ENCODE measurements at regions not wholly inside any gene's neighbourhood (a gene's known extent, or its start where the extent isn't known, plus 50 kb on each side); places are given as distances from the start of the nearest gene placed in this dataset.

DNA sequence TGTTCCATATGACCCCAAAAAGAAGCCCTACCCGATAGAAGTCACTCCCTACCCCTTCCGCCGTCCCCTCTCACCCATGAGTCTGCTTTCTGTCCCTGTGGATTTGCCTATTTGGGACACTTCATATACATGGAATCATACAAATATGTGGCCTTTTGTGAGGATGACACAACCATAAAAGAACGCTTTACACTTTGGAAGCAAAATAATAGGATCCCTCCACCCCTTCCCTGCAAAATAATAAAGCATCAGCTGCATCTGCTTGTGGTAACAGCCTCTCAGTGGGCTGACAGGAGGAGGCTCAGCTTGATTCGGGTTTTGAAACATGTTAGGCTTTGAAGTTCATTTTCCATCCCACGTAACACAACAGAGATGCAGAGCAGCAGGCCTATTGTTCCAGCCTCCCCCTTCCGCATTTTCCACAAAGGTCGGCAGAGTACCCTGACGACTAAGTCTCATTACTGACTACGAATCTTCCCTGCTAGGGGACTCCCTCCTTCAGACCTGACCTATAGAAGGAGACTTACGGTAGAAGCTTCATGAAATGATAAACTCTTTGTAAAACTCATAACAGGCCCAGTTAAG, 99.1 kb downstream of the ALDH8A1 start:
- no peak for DNase-seq (ENCODE audit: low read depth)
- TF ChIP-seq, protein P1, sequence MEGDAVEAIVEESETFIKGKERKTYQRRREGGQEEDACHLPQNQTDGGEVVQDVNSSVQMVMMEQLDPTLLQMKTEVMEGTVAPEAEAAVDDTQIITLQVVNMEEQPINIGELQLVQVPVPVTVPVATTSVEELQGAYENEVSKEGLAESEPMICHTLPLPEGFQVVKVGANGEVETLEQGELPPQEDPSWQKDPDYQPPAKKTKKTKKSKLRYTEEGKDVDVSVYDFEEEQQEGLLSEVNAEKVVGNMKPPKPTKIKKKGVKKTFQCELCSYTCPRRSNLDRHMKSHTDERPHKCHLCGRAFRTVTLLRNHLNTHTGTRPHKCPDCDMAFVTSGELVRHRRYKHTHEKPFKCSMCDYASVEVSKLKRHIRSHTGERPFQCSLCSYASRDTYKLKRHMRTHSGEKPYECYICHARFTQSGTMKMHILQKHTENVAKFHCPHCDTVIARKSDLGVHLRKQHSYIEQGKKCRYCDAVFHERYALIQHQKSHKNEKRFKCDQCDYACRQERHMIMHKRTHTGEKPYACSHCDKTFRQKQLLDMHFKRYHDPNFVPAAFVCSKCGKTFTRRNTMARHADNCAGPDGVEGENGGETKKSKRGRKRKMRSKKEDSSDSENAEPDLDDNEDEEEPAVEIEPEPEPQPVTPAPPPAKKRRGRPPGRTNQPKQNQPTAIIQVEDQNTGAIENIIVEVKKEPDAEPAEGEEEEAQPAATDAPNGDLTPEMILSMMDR (conservative IDR thresholded peaks at IDR 0.05; ENCODE audit: low read depth, low read length), result no peak

GRCh38 chr6:134849920-134850447, 99.9 kb downstream of the ALDH8A1 start:
- TF ChIP-seq, protein P1 (conservative IDR thresholded peaks at IDR 0.05; ENCODE audit: low read depth, low read length), result no peak
- no peak for DNase-seq (ENCODE audit: low read depth)
- H3K4me3 ChIP-seq (ENCODE audit: low read length), result no peak overlapping the region

More for the DNA sequence above, 99.1 kb downstream of the ALDH8A1 start:
- H3K4me3 ChIP-seq (ENCODE audit: low read length), result no peak overlapping the region

DNA sequence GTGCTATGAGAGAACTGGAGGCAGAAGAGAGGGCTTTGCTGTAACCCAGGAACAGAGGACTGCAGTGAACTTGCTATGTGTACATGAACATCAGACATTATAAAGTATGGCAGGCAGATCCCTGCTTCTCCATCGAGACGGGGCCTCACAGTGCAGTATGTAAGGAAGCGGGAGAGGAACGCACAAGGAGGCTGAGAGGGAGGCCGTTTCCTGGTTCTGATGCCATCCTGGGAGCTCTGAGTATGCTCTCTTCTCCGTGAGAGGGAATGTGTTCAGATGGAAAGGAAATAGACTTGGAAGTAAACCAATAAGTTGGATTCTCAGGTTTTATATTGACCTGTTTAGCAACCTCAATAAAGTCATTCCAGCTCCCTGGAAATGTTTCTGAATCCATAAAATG, 101.8 kb downstream of the ALDH8A1 start:
- H3K4me3 ChIP-seq (ENCODE audit: low read length), result no peak overlapping the region
- DNase-seq (ENCODE audit: low read depth), result no peak
- TF ChIP-seq, protein P1 (conservative IDR thresholded peaks at IDR 0.05; ENCODE audit: low read depth, low read length), result no peak

DNA sequence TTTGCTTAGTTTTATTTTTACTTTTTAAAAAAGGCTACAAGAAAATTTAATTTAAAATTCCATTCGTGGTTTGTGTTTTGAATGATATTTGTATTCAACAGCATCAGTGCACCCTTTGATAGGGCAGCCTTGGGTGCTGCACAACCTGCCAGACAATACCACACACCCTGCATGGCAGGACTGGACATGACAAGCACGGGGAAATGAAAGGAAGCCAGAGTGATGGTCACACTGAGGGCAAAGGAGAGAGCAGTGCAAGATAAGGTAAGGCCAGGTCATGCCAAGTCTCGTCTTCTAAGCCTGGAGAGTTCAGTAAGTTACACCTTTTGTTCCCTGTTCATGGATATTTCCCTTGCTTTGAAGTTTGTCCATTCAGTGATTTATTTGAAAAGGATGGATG, 103.0 kb downstream of the ALDH8A1 start:
- no peak for DNase-seq (ENCODE audit: low read depth)
- H3K4me3 ChIP-seq (ENCODE audit: low read length), result no peak overlapping the region
- TF ChIP-seq, protein P1 (conservative IDR thresholded peaks at IDR 0.05; ENCODE audit: low read depth, low read length), result no peak

GRCh38 chr6:134846031-134846430, 103.9 kb downstream of the ALDH8A1 start:
- no peak overlapping the region for H3K4me3 ChIP-seq (ENCODE audit: low read length)
- DNase-seq (ENCODE audit: low read depth), result no peak
- TF ChIP-seq, protein P1 (conservative IDR thresholded peaks at IDR 0.05; ENCODE audit: low read depth, low read length), result no peak

- TF ChIP-seq, protein P1 (conservative IDR thresholded peaks at IDR 0.05; ENCODE audit: low read depth, low read length), result no peak
- DNase-seq (ENCODE audit: low read depth), result no peak
- H3K4me3 ChIP-seq (ENCODE audit: low read length), result no peak overlapping the region
Measured at GRCh38 chr6:134844120-134844519, 105.8 kb downstream of the ALDH8A1 start.

Data from retinal pigment epithelial cell (primary cell).